Activated CD4-positive, CD25-positive, alpha-beta regulatory T cell (primary cell): ENCODE measurements at regions not wholly inside any gene's neighbourhood (a gene's known extent, or its start where the extent isn't known, plus 50 kb on each side); places are given as distances from the start of the nearest gene placed in this dataset.
"Not testable (repeated sequence)": the region's sequence is repeated elsewhere in the genome, so short reads cannot be mapped to it uniquely, and the experiment has no call there.

Experiments
- DNase-seq, 4 experiments: peaks; one replicate each; lab custom pipeline; 2025; lab: John Stamatoyannopoulos, UW

DNA sequence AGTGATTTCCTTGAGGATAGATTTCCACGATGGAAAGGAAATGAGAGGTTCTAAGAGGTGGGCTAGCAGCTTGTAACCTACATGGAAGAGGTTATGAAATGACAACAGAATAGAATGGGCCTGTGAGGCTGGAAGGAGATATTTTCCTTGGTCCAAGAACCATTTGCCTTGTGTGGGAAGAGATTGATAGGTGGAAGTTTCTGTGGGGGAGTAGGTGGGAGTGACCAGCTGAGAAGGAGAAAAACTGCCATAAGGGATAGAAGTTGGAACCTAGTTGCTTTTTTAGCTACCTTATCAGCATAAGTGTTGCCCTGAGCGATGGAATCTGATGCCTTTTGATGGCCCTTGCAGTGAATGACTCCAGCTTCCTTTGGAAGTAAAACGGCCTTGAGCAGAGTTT, 60.4 kb upstream of the NAA35 start:
- DNase-seq: not testable (repeated sequence)

DNA sequence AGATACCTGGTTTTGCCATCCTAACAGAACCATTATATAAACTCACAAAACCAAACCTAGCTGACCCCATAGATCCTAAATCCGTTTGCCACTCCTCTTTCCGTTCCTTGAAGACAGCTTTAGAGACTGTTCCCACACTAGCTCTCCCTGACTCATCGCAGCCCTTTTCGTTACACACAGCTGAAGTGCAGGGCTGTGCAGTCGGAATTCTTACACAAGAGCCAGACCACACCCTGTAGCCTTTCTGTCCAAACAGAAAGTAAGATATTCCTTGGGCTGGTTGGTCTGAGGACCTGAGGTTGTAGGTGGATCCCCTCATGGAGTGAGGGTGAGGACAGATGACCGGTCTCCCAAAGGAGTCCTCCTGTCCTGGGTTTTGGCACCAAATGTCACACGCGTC, 56.7 kb upstream of the NAA35 start:
- no peak for DNase-seq

DNA sequence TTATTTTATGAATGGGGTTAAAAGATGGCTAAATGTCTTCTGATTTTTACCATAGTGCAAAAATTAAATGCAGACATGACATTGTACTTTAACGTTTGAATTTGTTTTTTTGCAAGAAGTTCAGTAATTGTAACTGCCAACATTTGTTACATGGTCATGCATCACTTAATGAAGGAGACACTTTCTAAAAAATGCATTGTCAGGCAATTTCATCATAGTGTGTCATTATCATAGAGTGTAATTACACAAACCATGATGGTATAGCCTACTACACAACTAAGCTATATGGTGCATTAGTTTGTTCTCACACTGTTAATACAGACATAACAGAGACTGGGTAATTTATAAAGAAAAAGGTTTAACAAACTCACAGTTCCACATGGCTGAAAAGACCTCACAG, 50.0 kb upstream of the NAA35 start:
- no peak for DNase-seq
